Stimulated activated CD8-positive, alpha-beta memory T cell treated with anti-CD3 and anti-CD28 coated beads, Interleukin-4, amount 100 ng/mL, for 4 hours (primary cell): ENCODE measurements at regions not wholly inside any gene's neighbourhood (a gene's known extent, or its start where the extent isn't known, plus 50 kb on each side); places are given as distances from the start of the nearest gene placed in this dataset.
"Not testable (repeated sequence)": the region's sequence is repeated elsewhere in the genome, so short reads cannot be mapped to it uniquely, and the experiment has no call there.

Source experiments
- DNase-seq, 2 donors: peaks; one replicate each; pipeline ENCODE4 v3.0.0-alpha.2; 2020; ENCODE audit warnings: low read depth in 2 of 2, low spot score in 1 of 2

- no peak for DNase-seq
These were observed 97.4 kb upstream of the NEDD9 start for GRCh38 chr6:11329726-11330412.

GRCh38 chr6:11328613-11329247, 96.3 kb upstream of the NEDD9 start:
- DNase-seq = no peak

- no peak for DNase-seq
These were observed 95.5 kb upstream of the NEDD9 start for GRCh38 chr6:11327961-11328360.

GRCh38 chr6:11326116-11326515, 93.6 kb upstream of the NEDD9 start:
- no peak for DNase-seq

- DNase-seq = peak in 1 of 2 donors; percentile 31
These were observed 92.1 kb upstream of the NEDD9 start for GRCh38 chr6:11324453-11325015.

- DNase-seq = no peak
These were observed 91.4 kb upstream of the NEDD9 start for GRCh38 chr6:11323666-11324452.

GRCh38 chr6:11322252-11322885, 89.9 kb upstream of the NEDD9 start:
- DNase-seq = no peak

GRCh38 chr6:11320914-11321597, 88.6 kb upstream of the NEDD9 start:
- no peak for DNase-seq

GRCh38 chr6:11318835-11319813, 86.7 kb upstream of the NEDD9 start:
- no peak for DNase-seq

- DNase-seq = peak; percentile 46 to 68
These were observed 85.7 kb upstream of the NEDD9 start for GRCh38 chr6:11317885-11318771.

- DNase-seq = no peak
These were observed 83.4 kb upstream of the NEDD9 start for GRCh38 chr6:11315743-11316437.

- DNase-seq = no peak
These were observed 80.7 kb upstream of the NEDD9 start for GRCh38 chr6:11313207-11313606.

- DNase-seq = no peak
These were observed 79.5 kb upstream of the NEDD9 start for GRCh38 chr6:11311970-11312369.

GRCh38 chr6:11309947-11310665, 77.6 kb upstream of the NEDD9 start:
- no peak for DNase-seq

- DNase-seq = no peak
These were observed 74.8 kb upstream of the NEDD9 start for GRCh38 chr6:11307226-11307625.

- DNase-seq = no peak
These were observed 72.5 kb upstream of the NEDD9 start for GRCh38 chr6:11304946-11305345.

GRCh38 chr6:11299876-11300428, 67.5 kb upstream of the NEDD9 start:
- not testable (repeated sequence) for DNase-seq
